ENCODE measurements at regions not wholly inside any gene's neighbourhood (a gene's known extent, or its start where the extent isn't known, plus 50 kb on each side); places are given as distances from the start of the nearest gene placed in this dataset.

DNA sequence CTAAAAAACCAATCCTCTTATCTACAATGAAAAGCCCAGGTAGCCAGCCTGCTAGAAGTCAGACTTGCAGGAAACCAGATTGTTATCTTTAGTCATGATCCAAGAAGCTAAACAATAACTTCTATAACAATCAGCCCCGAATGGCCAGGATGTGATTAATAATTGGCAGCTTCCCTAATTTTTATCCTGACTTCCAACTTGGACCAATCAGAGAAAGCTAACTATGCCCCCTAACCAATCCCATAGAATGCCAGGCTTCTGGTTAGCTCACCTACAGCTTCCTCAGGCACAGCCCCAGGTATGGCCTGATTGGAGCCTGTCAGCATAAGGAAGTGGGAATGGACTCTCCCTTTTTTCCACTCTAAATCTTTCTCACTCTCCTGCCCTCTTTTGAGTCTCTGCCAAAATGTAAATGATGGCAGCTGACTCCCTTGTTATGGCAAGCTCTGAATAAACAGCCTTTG, 394.9 kb downstream of the DLEU7 start:
- ChIA-PET CTCF (no interaction called here), POLR2A (no interaction called here)
- no peak for ATAC-seq
- intact Hi-C loops (cut with DNase I, micrococcal nuclease): no loop called here
- H3K27me3 Mint-ChIP-seq: no peaks in the 10 kb centered on the region
- no peaks in the 10 kb centered on the region for H3K9me3 Mint-ChIP-seq (ENCODE audit: low read depth)
- no peaks in the 10 kb centered on the region for H3K36me3 Mint-ChIP-seq (ENCODE audit: low read depth)
- peaks cover 9% of the 10 kb centered on the region for H3K4me1 Mint-ChIP-seq
- H3K4me3 Mint-ChIP-seq: no peak overlapping the region
- no peak overlapping the region for H3K27ac Mint-ChIP-seq
- DNase-seq: no peak

GRCh38 chr13:50449465-50449864, 394.0 kb downstream of the DLEU7 start:
- ChIA-PET CTCF (no interaction called here), POLR2A (no interaction called here)
- peaks cover 9% of the 10 kb centered on the region for H3K4me1 Mint-ChIP-seq
- no peak for ATAC-seq
- H3K27me3 Mint-ChIP-seq: no peaks in the 10 kb centered on the region
- H3K27ac Mint-ChIP-seq: no peak overlapping the region
- H3K4me3 Mint-ChIP-seq: no peak overlapping the region
- H3K36me3 Mint-ChIP-seq (ENCODE audit: low read depth): no peaks in the 10 kb centered on the region
- H3K9me3 Mint-ChIP-seq (ENCODE audit: low read depth): no peaks in the 10 kb centered on the region
- DNase-seq: no peak
- intact Hi-C loops (cut with DNase I, micrococcal nuclease): no loop called here

- Mint-ChIP-seq H3K4me3 (no peak overlapping the region), H3K4me1 (peaks cover 9% of the 10 kb centered on the region), H3K36me3 (ENCODE audit: low read depth) (no peaks in the 10 kb centered on the region), H3K27me3 (no peaks in the 10 kb centered on the region), H3K27ac (no peak overlapping the region), H3K9me3 (ENCODE audit: low read depth) (no peaks in the 10 kb centered on the region)
- ChIA-PET POLR2A (no interaction called here), CTCF (no interaction called here)
- intact Hi-C loops (cut with DNase I, micrococcal nuclease): no loop called here
- ATAC-seq (no peak), DNase-seq (no peak)
Measured at GRCh38 chr13:50450279-50450678, 393.2 kb downstream of the DLEU7 start.

DNA sequence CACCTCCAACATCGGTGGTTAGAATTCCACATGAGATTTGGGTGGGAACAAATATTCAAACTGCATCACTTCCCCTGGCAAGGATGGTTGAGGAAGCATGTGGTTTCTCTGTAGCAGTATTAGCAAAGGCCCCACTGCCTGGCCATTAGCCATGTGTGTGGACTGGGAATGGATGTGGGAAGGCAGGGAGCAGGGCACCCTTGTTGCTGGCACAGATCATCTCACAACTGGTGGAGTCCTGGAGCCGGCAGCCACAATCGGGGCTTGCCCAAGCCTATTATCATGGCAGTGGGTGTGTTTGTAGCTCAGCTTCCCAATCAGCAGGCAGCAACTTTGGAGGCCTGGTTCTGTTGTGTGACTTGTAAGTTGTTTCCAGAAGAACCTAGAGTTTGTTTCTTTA, 391.9 kb downstream of the DLEU7 start:
- H3K27me3 Mint-ChIP-seq: no peaks in the 10 kb centered on the region
- ATAC-seq (no peak), DNase-seq (no peak)
- intact Hi-C loops (cut with DNase I, micrococcal nuclease): no loop called here
- H3K4me3 Mint-ChIP-seq: no peak overlapping the region
- no peaks in the 10 kb centered on the region for H3K36me3 Mint-ChIP-seq (ENCODE audit: low read depth)
- POLR2A ChIA-PET: no interaction called here
- no peaks in the 10 kb centered on the region for H3K9me3 Mint-ChIP-seq (ENCODE audit: low read depth)
- CTCF ChIA-PET: no interaction called here
- H3K27ac Mint-ChIP-seq: no peak overlapping the region
- H3K4me1 Mint-ChIP-seq: peaks cover 9% of the 10 kb centered on the region

GRCh38 chr13:50452028-50452427, 391.5 kb downstream of the DLEU7 start:
- no peak overlapping the region for H3K27ac Mint-ChIP-seq
- H3K4me1 Mint-ChIP-seq: peaks cover 9% of the 10 kb centered on the region

GRCh38 chr13:50452756-50453155, 390.7 kb downstream of the DLEU7 start:
- DNase-seq: no peak
- ChIA-PET CTCF (interaction anchor here (0.7 kb wide), 1 partner anchor 10 kb away, joined by 3 read pairs; no protein-coding TSS in a partner anchor), POLR2A (no interaction called here)
- H3K9me3 Mint-ChIP-seq (ENCODE audit: low read depth): no peaks in the 10 kb centered on the region
- intact Hi-C loops (cut with DNase I, micrococcal nuclease): no loop called here
- H3K27me3 Mint-ChIP-seq: no peaks in the 10 kb centered on the region
- no peak for ATAC-seq
- H3K27ac Mint-ChIP-seq: no peak overlapping the region
- peaks cover 9% of the 10 kb centered on the region for H3K4me1 Mint-ChIP-seq
- no peaks in the 10 kb centered on the region for H3K36me3 Mint-ChIP-seq (ENCODE audit: low read depth)
- no peak overlapping the region for H3K4me3 Mint-ChIP-seq

More at GRCh38 chr13:50452028-50452427, 391.5 kb downstream of the DLEU7 start:
- Mint-ChIP-seq H3K9me3 (ENCODE audit: low read depth) (no peaks in the 10 kb centered on the region), H3K36me3 (ENCODE audit: low read depth) (no peaks in the 10 kb centered on the region), H3K4me3 (no peak overlapping the region), H3K27me3 (no peaks in the 10 kb centered on the region)
- intact Hi-C loops (cut with DNase I, micrococcal nuclease): no loop called here
- ChIA-PET CTCF (no interaction called here), POLR2A (no interaction called here)
- ATAC-seq: no peak
- no peak for DNase-seq

- ChIA-PET POLR2A (no interaction called here), CTCF (interaction anchor here (0.7 kb wide), 1 partner anchor 10 kb away, joined by 3 read pairs; no protein-coding TSS in a partner anchor)
- intact Hi-C loops (cut with DNase I, micrococcal nuclease): no loop called here
- Mint-ChIP-seq H3K27ac (no peak overlapping the region), H3K9me3 (ENCODE audit: low read depth) (no peaks in the 10 kb centered on the region), H3K36me3 (ENCODE audit: low read depth) (no peaks in the 10 kb centered on the region), H3K4me1 (peaks cover 9% of the 10 kb centered on the region), H3K27me3 (no peaks in the 10 kb centered on the region), H3K4me3 (no peak overlapping the region)
- ATAC-seq: no peak
- DNase-seq: no peak
Measured at GRCh38 chr13:50453188-50453587, 390.3 kb downstream of the DLEU7 start.

DNA sequence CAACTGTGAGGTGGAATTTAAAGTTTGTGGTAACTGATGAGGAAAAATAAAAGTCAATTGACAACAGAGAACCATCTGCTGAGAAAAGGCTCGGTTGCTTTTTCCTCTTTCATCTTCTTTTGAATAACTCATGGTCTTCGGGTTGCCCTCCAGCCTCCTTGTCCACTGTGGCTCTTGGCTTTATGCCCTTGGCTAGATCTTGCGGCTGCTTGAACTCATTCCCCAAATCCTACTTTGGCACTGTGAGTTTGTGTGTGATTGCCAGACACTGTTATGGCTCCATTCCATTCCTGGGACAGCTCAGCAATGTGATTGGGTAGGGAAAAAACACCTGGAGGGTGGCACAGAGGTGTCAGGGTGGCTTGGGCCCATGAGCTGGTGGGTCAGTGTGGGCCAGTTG, 387.4 kb downstream of the DLEU7 start:
- no peaks in the 10 kb centered on the region for H3K27me3 Mint-ChIP-seq
- H3K9me3 Mint-ChIP-seq (ENCODE audit: low read depth): no peaks in the 10 kb centered on the region
- no peak overlapping the region for H3K4me3 Mint-ChIP-seq
- peaks cover 3% of the 10 kb centered on the region for H3K4me1 Mint-ChIP-seq
- ATAC-seq: no peak
- ChIA-PET CTCF (interaction anchor here (0.7 to 0.8 kb wide), 2 partner anchors 326 to 478 kb away, joined by 3 to 4 read pairs; no protein-coding TSS in a partner anchor), POLR2A (no interaction called here)
- no peak overlapping the region for H3K27ac Mint-ChIP-seq
- no peak for DNase-seq
- intact Hi-C loops (cut with DNase I, micrococcal nuclease): no loop called here
- no peaks in the 10 kb centered on the region for H3K36me3 Mint-ChIP-seq (ENCODE audit: low read depth)

GRCh38 chr13:50457415-50458393, 385.8 kb downstream of the DLEU7 start:
- no peak overlapping the region for H3K27ac Mint-ChIP-seq
- H3K9me3 Mint-ChIP-seq (ENCODE audit: low read depth): no peaks in the 10 kb centered on the region
- ChIA-PET POLR2A (no interaction called here), CTCF (no interaction called here)
- DNase-seq: no peak
- H3K27me3 Mint-ChIP-seq: peaks cover 2% of the 10 kb centered on the region
- intact Hi-C loops (cut with DNase I, micrococcal nuclease): no loop called here
- no peaks in the 10 kb centered on the region for H3K36me3 Mint-ChIP-seq (ENCODE audit: low read depth)
- H3K4me1 Mint-ChIP-seq: peaks cover 3% of the 10 kb centered on the region
- no peak for ATAC-seq
- H3K4me3 Mint-ChIP-seq: no peak overlapping the region

- no peak overlapping the region for H3K4me3 Mint-ChIP-seq
- no peak for DNase-seq
- H3K4me1 Mint-ChIP-seq: no peaks in the 10 kb centered on the region
- no peaks in the 10 kb centered on the region for H3K9me3 Mint-ChIP-seq (ENCODE audit: low read depth)
- CTCF ChIA-PET: no interaction called here
- intact Hi-C loops (cut with DNase I, micrococcal nuclease): no loop called here
- H3K27me3 Mint-ChIP-seq: peaks cover 2% of the 10 kb centered on the region
- H3K27ac Mint-ChIP-seq: no peak overlapping the region
- POLR2A ChIA-PET: no interaction called here
- ATAC-seq: no peak
- no peaks in the 10 kb centered on the region for H3K36me3 Mint-ChIP-seq (ENCODE audit: low read depth)
Measured at GRCh38 chr13:50459046-50459445, 384.4 kb downstream of the DLEU7 start.

- CTCF ChIA-PET: interaction anchor here (0.6 kb wide), 1 partner anchor 265 kb away, joined by 3 read pairs; no protein-coding TSS in a partner anchor
- no peak overlapping the region for H3K4me3 Mint-ChIP-seq
- no peak overlapping the region for H3K27ac Mint-ChIP-seq
- DNase-seq (no peak), ATAC-seq (no peak)
- peaks cover 2% of the 10 kb centered on the region for H3K27me3 Mint-ChIP-seq
- POLR2A ChIA-PET: no interaction called here
- H3K4me1 Mint-ChIP-seq: no peaks in the 10 kb centered on the region
- H3K9me3 Mint-ChIP-seq (ENCODE audit: low read depth): no peaks in the 10 kb centered on the region
- no peaks in the 10 kb centered on the region for H3K36me3 Mint-ChIP-seq (ENCODE audit: low read depth)
- intact Hi-C loops (cut with DNase I, micrococcal nuclease): no loop called here
Measured at GRCh38 chr13:50459658-50460057, 383.8 kb downstream of the DLEU7 start.

- Mint-ChIP-seq H3K4me3 (no peak overlapping the region), H3K4me1 (no peaks in the 10 kb centered on the region), H3K27ac (no peak overlapping the region), H3K9me3 (ENCODE audit: low read depth) (no peaks in the 10 kb centered on the region), H3K27me3 (peaks cover 2% of the 10 kb centered on the region), H3K36me3 (ENCODE audit: low read depth) (no peaks in the 10 kb centered on the region)
- ChIA-PET CTCF (interaction anchor here (0.6 kb wide), 1 partner anchor 492 kb away, joined by 3 read pairs; no protein-coding TSS in a partner anchor), POLR2A (no interaction called here)
- no peak for DNase-seq
- intact Hi-C loops (cut with DNase I, micrococcal nuclease): no loop called here
- no peak for ATAC-seq
Measured at GRCh38 chr13:50460358-50460757, 383.1 kb downstream of the DLEU7 start.

Data from activated CD4-positive, alpha-beta T cell treated with anti-CD3 and anti-CD28 coated beads for 36 hours (primary cell).